Mesendoderm (in vitro differentiated cells): ENCODE measurements at regions not wholly inside any gene's neighbourhood (a gene's known extent, or its start where the extent isn't known, plus 50 kb on each side); places are given as distances from the start of the nearest gene placed in this dataset.
"Not testable (repeated sequence)": the region's sequence is repeated elsewhere in the genome, so short reads cannot be mapped to it uniquely, and the experiment has no call there.

ENCODE experiments used
- DNase-seq: peaks from one replicate; pipeline ENCODE4 v3.0.0; 2013
- H2AK5ac ChIP-seq: 2 replicates; pipeline ENCODE4 v1.6.1; 2013; ENCODE audit warnings: low read length, inconsistent platforms
- H2BK120ac ChIP-seq: 2 replicates; pipeline ENCODE4 v1.6.1; 2013; ENCODE audit warnings: low read depth, mild to moderate bottlenecking, low read length, moderate library complexity, mixed read lengths
- H2BK15ac ChIP-seq: replicated peaks from 2 replicates; pipeline ENCODE4 v1.6.1; 2013; ENCODE audit warnings: low read depth, mild to moderate bottlenecking, moderate library complexity
- H2BK5ac ChIP-seq: 2 replicates; pipeline ENCODE4 v1.6.1; 2013; ENCODE audit warnings: low read length, inconsistent platforms
- H3K18ac ChIP-seq: 2 replicates; pipeline ENCODE4 v1.6.1; 2013; ENCODE audit warnings: mild to moderate bottlenecking, low read length, mixed read lengths
- H3K23ac ChIP-seq: one replicate; pipeline ENCODE4 v1.6.1; 2013; ENCODE audit warnings: low read length
- H3K27ac ChIP-seq: 2 replicates; pipeline ENCODE4 v1.5.1; 2013; ENCODE audit warnings: low read depth, mild to moderate bottlenecking, inconsistent platforms, low read length, moderate library complexity
- H3K27me3 ChIP-seq: 2 replicates; pipeline ENCODE4 v1.6.1; 2013; ENCODE audit warnings: low read length, control low read depth, mild to moderate bottlenecking, inconsistent platforms; ENCODE audit not compliant: insufficient read depth, poor library complexity
- H3K36me3 ChIP-seq: 2 replicates; pipeline ENCODE4 v1.6.1; 2013; ENCODE audit warnings: low read length, inconsistent platforms; ENCODE audit not compliant: control insufficient read depth, insufficient read depth
- H3K4ac ChIP-seq: one replicate; pipeline ENCODE4 v1.6.1; 2013; ENCODE audit warnings: low read depth, mild to moderate bottlenecking, low read length, moderate library complexity
- H3K4me1 ChIP-seq: 2 replicates; pipeline ENCODE4 v1.6.1; 2013; ENCODE audit warnings: low read depth, low read length, inconsistent platforms; ENCODE audit not compliant: control insufficient read depth
- H3K4me2 ChIP-seq: 2 replicates; pipeline ENCODE4 v1.6.1; 2013; ENCODE audit warnings: low read length
- H3K4me3 ChIP-seq: 2 replicates; pipeline ENCODE4 v1.5.1; 2013; ENCODE audit warnings: mild to moderate bottlenecking, low read length
- H3K56ac ChIP-seq: one replicate; pipeline ENCODE4 v1.6.1; 2013; ENCODE audit warnings: low read length
- H3K79me1 ChIP-seq: 2 replicates; pipeline ENCODE4 v1.6.1; 2013; ENCODE audit warnings: low read length, inconsistent platforms
- H3K79me2 ChIP-seq: 2 replicates; pipeline ENCODE4 v1.6.1; 2013; ENCODE audit warnings: mild to moderate bottlenecking, low read length; ENCODE audit not compliant: control insufficient read depth, insufficient read depth
- H3K9ac ChIP-seq: 2 replicates; pipeline ENCODE4 v1.6.1; 2013; ENCODE audit warnings: low read length, inconsistent platforms
- H4K5ac ChIP-seq: one replicate; pipeline ENCODE4 v1.6.1; 2013; ENCODE audit warnings: low read length
- H4K8ac ChIP-seq: one replicate; pipeline ENCODE4 v1.6.1; 2013; ENCODE audit warnings: low read depth, mild to moderate bottlenecking, control low read depth, low read length, moderate library complexity
- WGBS: extraction: QIAGEN DNeasy Blood & Tissue Kit; methylation state at CpG from one replicate; pipeline ENCODE4 v1.1.7; 2013; ENCODE audit warnings: low lambda C conversion rate, missing lambda C conversion rate; ENCODE audit not compliant: insufficient coverage; ENCODE audit errors: extremely low coverage; 5-methylcytosine and 5-hydroxymethylcytosine counted together

DNA sequence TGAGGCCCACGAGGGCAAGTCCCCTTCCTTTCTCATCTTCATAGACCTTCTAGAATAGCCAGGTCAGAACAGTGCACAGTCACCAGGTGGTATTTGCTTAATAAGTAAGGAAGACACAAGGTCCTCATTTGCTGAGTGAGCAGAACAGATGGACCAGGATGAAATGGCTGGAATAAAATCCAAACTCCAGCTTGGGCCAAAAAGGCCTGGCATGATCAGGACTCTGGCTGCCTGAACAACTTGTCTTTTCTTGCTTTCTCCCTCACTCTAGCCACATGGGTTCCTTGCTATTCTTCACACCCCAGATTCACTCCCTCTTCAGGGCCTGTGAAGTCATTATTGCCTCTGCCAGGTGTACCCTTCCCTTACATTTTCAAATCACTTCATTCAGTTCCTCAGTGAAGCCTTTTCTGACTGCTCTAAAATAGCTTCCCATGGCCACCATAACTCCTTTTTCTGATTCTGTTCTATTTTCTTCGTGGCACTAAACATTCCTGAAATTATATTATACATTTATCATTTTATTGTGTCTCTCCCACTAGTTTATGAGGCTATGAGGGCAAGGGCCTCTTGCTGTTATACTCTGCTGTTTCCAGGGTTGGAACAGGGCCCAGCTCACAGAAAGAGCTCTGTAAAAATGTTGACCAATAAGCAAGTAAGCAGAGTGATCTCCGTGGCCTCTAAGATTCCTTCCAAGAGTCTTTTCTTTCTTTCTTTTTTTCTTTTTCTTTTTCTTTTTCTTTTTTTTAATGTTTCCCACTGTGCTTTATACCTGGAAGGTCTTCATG, 150.8 kb downstream of the TTC8 start:
- DNase-seq = no peak

DNA sequence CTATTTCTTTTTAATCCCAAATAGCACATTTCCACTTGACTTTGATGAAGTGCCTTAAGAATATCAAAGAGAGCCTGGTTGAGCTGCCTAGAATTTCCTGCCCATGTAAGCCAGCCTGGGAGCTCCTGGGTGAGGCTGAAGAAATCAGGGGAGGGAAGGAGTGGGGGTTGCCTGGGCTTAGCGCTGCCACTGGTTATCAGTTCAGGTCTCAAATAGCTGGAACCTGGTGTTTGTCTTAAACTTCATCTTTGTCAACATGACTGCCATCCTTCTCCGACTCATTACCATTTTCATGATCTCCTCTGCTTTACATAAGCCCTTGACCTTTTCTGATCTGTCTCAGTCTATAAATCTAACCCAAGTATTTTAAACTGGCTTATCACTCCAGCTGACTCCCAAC, 151.5 kb downstream of the TTC8 start:
- Histone ChIP-seq H3K18ac (no peak overlapping the region), H3K4ac (no peak overlapping the region), H2BK15ac (no peak overlapping the region), H2BK120ac (no peak overlapping the region), H3K27me3 (no peaks in the 10 kb centered on the region), H4K8ac (no peak overlapping the region), H3K27ac (no peak overlapping the region), H3K36me3 (no peaks in the 10 kb centered on the region), H3K56ac (no peak overlapping the region), H2AK5ac (no peak overlapping the region), H3K9ac (no peak overlapping the region), H3K23ac (no peak overlapping the region), H3K4me3 (no peak overlapping the region), H3K79me1 (no peaks in the 10 kb centered on the region), H3K4me1 (no peaks in the 10 kb centered on the region), H3K79me2 (no peaks in the 10 kb centered on the region), H2BK5ac (no peak overlapping the region), H3K4me2 (no peak overlapping the region), H4K5ac (no peak overlapping the region)
- no CpG with 5 or more reads among the region's 2 CpGs for WGBS
- no peak for DNase-seq

More for the DNA sequence above, 150.8 kb downstream of the TTC8 start:
- no peak overlapping the region for H3K4me3 ChIP-seq
- H3K18ac ChIP-seq = no peak overlapping the region
- H2AK5ac ChIP-seq = no peak overlapping the region
- H4K5ac ChIP-seq = no peak overlapping the region
- H3K27me3 ChIP-seq = no peaks in the 10 kb centered on the region
- H2BK5ac ChIP-seq = no peak overlapping the region
- H3K23ac ChIP-seq = no peak overlapping the region
- WGBS = no CpG with 5 or more reads among the region's 3 CpGs
- no peak overlapping the region for H3K4me2 ChIP-seq
- H3K79me2 ChIP-seq = no peaks in the 10 kb centered on the region
- H2BK15ac ChIP-seq = no peak overlapping the region
- H3K4ac ChIP-seq = no peak overlapping the region
- no peak overlapping the region for H3K27ac ChIP-seq
- H3K4me1 ChIP-seq = no peaks in the 10 kb centered on the region
- no peak overlapping the region for H3K9ac ChIP-seq
- no peak overlapping the region for H4K8ac ChIP-seq
- H3K56ac ChIP-seq = no peak overlapping the region
- H3K36me3 ChIP-seq = no peaks in the 10 kb centered on the region
- H2BK120ac ChIP-seq = no peak overlapping the region
- no peaks in the 10 kb centered on the region for H3K79me1 ChIP-seq

DNA sequence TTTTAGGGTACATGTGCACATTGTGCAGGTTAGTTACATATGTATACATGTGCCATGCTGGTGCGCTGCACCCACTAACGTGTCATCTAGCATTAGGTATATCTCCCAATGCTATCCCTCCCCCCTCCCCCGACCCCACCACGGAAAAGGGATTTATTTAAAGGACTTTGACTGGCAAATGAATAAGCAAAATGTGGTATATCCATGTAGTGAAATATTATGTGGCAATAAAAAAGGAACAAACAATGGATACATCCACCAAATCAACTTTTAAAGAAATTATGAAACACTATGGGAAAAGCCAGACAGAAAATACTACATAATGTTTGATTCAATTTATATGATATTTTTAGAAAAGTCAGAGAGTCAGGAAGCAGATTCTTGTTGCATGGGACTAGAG, 156.5 kb downstream of the TTC8 start:
- not testable (repeated sequence) for DNase-seq, H2AK5ac ChIP-seq, H3K27ac ChIP-seq, H3K79me1 ChIP-seq, H3K18ac ChIP-seq, H4K5ac ChIP-seq, H3K4ac ChIP-seq, H4K8ac ChIP-seq, H3K27me3 ChIP-seq, H3K4me2 ChIP-seq, H3K4me3 ChIP-seq, H3K9ac ChIP-seq, H3K4me1 ChIP-seq, H2BK5ac ChIP-seq, H3K36me3 ChIP-seq, H2BK15ac ChIP-seq, H3K56ac ChIP-seq, H3K79me2 ChIP-seq, H3K23ac ChIP-seq, H2BK120ac ChIP-seq
- no CpG with 5 or more reads among the region's 4 CpGs for WGBS

- no peak overlapping the region for H3K56ac ChIP-seq
- DNase-seq = no peak
- no peak overlapping the region for H3K4me3 ChIP-seq
- no peak overlapping the region for H3K27ac ChIP-seq
- H4K5ac ChIP-seq = no peak overlapping the region
- no peak overlapping the region for H4K8ac ChIP-seq
- H2BK5ac ChIP-seq = no peak overlapping the region
- no peak overlapping the region for H3K23ac ChIP-seq
- H3K4me1 ChIP-seq = no peaks in the 10 kb centered on the region
- H3K79me2 ChIP-seq = no peaks in the 10 kb centered on the region
- H2BK120ac ChIP-seq = no peak overlapping the region
- no peak overlapping the region for H3K9ac ChIP-seq
- no peaks in the 10 kb centered on the region for H3K27me3 ChIP-seq
- no peaks in the 10 kb centered on the region for H3K36me3 ChIP-seq
- H3K4ac ChIP-seq = no peak overlapping the region
- no CpG with 5 or more reads among the region's 4 CpGs for WGBS
- no peak overlapping the region for H2AK5ac ChIP-seq
- no peaks in the 10 kb centered on the region for H3K79me1 ChIP-seq
- H3K4me2 ChIP-seq = no peak overlapping the region
- H3K18ac ChIP-seq = no peak overlapping the region
- H2BK15ac ChIP-seq = no peak overlapping the region
Observed at GRCh38 chr14:88981948-88982347, 157.5 kb downstream of the TTC8 start.

DNA sequence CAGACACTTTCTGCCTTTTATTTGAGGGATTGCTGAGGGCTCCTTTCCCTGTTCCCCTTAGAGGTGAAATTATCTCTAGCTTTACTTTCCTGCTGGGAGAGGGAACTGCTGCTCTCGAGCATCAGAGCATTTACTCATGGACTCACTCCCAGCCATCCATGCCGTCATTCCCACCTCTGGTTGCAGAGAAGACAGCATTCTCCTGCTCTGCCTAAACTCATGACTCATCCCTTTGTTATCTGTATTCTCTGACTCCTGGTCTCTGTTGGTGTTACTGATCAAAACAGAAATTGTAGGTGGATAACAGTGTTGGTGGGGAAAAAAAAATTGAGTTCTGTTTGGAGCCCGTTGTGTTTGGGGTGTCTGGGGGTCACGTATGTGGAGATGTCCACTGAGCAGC, 159.3 kb downstream of the TTC8 start:
- H3K4me3 ChIP-seq = no peak overlapping the region
- no peak overlapping the region for H3K4me2 ChIP-seq
- no peak overlapping the region for H4K5ac ChIP-seq
- no peak overlapping the region for H3K18ac ChIP-seq
- H3K4ac ChIP-seq = no peak overlapping the region
- peak; percentile 92 for DNase-seq
- no peak overlapping the region for H3K9ac ChIP-seq
- H3K56ac ChIP-seq = no peak overlapping the region
- H3K4me1 ChIP-seq = no peaks in the 10 kb centered on the region
- H2AK5ac ChIP-seq = no peak overlapping the region
- H3K79me2 ChIP-seq = no peaks in the 10 kb centered on the region
- no peaks in the 10 kb centered on the region for H3K36me3 ChIP-seq
- H2BK5ac ChIP-seq = no peak overlapping the region
- WGBS = no CpG with 5 or more reads among the region's 4 CpGs
- H3K27ac ChIP-seq = no peak overlapping the region
- H3K23ac ChIP-seq = no peak overlapping the region
- no peaks in the 10 kb centered on the region for H3K27me3 ChIP-seq
- H4K8ac ChIP-seq = no peak overlapping the region
- H3K79me1 ChIP-seq = no peaks in the 10 kb centered on the region
- no peak overlapping the region for H2BK120ac ChIP-seq
- H2BK15ac ChIP-seq = no peak overlapping the region

- no peak for DNase-seq
- Histone ChIP-seq H4K5ac (no peak overlapping the region), H2BK15ac (no peak overlapping the region), H3K4me1 (no peaks in the 10 kb centered on the region), H2AK5ac (no peak overlapping the region), H3K9ac (no peak overlapping the region), H3K79me2 (no peaks in the 10 kb centered on the region), H3K36me3 (no peaks in the 10 kb centered on the region), H3K27me3 (no peaks in the 10 kb centered on the region), H3K4me2 (no peak overlapping the region), H3K18ac (no peak overlapping the region), H3K23ac (no peak overlapping the region), H2BK120ac (no peak overlapping the region), H4K8ac (no peak overlapping the region), H3K4me3 (no peak overlapping the region), H2BK5ac (no peak overlapping the region), H3K79me1 (no peaks in the 10 kb centered on the region), H3K4ac (no peak overlapping the region), H3K56ac (no peak overlapping the region), H3K27ac (no peak overlapping the region)
- no CpG with 5 or more reads among the region's 1 CpG for WGBS
Observed at GRCh38 chr14:88985654-88986053, 161.2 kb downstream of the TTC8 start.
